ENCODE measurements at regions not wholly inside any gene's neighbourhood (a gene's known extent, or its start where the extent isn't known, plus 50 kb on each side); places are given as distances from the start of the nearest gene placed in this dataset.
"Not testable (repeated sequence)": the region's sequence is repeated elsewhere in the genome, so short reads cannot be mapped to it uniquely, and the experiment has no call there.

GRCh38 chr18:67131498-67131897, 385.0 kb downstream of the DSEL start:
- DNase-seq = no peak

DNA sequence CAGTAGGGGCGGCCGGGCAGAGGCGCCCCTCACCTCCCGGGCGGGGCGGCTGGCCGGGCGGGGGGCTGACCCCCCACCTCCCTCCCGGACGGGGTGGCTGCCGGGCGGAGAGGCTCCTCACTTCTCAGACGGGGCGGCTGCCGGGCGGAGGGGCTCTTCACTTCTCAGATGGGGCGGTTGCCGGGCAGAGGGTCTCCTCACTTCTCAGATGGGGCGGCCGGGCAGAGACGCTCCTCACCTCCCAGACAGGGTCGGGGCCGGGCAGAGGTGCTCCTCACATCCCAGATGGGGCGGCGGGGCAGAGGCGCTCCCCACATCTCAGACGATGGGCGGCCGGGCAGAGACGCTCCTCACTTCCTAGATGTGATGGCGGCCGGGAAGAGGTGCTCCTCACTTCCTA, 389.8 kb downstream of the DSEL start:
- not testable (repeated sequence) for DNase-seq

DNA sequence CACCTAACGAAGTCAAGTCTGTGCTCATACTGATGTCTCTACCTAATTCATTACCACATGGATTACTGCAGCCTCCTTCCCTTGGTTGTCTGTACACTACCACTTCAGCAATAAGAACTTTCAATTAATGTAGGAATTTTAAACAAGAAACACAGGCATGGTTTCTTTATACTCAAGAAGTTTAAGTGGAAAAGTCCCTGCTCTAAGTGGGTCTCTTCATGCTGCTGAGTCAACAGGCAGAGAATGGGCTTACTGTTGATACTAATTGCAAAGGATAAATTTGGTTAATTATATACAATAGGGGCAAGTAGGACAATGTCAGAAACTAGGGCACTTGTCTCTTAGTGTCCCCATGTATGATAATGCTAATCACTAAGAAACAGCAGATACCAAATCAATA, 392.6 kb downstream of the DSEL start:
- no peak for DNase-seq

DNA sequence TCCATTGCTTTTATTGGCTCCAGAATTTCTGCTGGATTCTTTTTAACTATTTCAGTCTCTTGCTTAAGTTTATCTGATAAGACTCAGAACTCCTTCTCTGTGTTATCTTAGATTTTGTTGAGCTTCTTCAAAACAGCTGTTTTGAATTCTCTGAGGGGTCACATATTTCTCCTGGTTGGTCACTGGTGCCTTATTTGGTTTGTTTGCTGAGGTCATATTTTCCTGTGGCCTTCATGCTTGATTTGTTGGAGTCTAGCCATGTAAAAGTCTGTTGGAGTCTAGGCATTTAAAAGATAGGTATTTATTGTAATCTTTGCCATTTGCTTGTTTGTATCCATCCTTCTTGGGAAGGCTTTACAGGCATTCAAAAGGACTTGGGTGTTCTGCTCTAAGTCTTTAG, 398.7 kb downstream of the DSEL start:
- DNase-seq = no peak

- DNase-seq = no peak
These were observed 407.0 kb downstream of the DSEL start for GRCh38 chr18:67109535-67109934.

GRCh38 chr18:67108894-67109293, 407.6 kb downstream of the DSEL start:
- DNase-seq = no peak

DNA sequence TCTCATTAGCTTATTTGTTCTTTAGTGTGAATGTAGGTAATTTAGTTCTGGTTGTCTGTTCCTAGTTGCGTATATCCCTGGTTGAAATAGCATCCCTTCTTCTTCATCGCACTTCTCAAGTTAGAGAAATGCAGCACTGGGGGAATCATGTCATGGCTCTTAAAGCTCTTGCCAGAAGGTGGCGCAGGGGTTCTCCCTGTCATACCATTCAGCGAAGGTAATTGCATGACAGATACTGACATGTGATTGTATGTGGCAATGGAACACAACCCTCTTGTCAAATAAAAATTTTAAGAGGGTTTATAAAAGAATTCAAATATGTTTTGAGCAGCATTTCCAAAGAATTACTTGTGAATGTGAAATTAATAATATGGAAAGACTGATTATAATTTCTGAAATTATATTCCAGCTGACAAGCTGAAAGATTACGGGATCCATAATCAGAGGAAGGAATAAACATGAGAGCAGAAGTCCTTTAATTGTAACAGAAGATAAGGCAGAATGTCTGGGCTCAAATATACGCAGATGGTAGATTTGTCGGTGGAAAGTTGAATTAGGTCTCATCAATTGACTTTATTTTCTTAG, 411.7 kb downstream of the DSEL start:
- peak; percentile 53 for DNase-seq

DNA sequence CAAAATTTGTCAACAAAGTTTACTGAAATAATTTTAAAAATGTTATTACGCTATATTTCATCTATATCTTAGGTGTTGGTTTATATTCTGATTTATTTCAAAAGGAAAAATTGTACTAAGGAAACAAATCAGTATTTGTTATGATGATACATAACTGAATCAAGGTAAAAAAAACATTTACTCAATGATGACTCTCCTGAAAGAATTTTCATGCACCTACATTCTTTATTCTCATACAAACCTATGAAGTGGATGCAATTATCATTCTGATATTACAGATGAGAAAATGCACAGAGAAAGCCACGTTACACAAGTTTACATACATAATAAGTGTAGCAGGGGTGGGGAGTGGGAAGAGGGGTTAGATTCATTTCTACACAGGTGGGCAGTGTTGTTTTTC, 422.4 kb downstream of the DSEL start:
- DNase-seq = no peak

DNA sequence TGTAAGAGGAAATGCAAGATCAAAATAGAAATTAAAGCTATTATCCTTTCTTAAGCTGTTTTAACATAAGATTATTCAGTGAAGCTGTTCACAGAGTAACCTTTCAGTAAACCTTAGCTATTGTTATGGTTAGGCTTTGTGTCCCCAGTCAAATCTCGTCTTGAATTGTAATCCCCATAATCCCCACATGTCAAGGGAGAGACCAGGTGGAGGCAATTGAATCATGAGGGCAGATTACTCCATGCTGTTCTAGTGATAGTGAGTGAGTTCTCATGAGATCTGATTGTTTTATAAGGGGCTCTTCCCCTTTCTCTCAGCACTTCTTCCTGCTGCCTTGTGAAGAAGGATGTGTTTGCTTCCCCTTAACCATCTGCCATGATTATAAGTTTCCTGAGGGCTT, 424.4 kb downstream of the DSEL start:
- DNase-seq = no peak

DNA sequence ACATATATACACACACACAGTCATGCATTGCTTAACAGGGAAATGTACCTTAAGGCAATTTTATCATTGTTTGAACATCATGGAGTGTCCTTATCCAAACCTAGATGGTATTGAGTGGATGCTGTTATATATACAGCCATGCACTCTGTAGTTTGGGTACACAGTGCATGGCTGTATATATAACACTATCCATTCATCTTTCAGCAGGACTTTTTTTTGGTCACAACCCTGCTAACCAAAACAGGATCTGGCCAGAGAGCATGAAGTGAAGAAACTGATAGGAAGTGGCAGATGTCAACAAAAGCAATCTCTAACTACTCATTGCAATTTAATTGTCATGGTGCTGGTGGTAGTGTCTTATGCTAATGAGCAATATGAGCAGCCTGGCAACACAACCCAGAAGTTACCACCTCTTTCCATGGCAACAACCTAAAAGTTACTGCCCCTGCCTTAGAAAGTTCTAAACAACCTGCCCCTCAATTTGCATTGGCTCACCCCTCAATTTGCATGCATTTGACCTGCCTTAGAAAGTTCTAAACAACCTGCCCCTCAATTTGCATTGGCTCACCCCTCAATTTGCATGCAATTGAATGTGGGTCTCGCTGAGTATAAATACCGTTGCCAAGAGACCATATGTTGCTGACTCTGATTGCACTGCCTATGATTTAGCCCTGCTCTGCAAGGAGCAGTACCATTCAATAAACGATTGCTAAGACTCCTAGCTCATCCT, 434.9 kb downstream of the DSEL start:
- peak; percentile 65 for DNase-seq

DNA sequence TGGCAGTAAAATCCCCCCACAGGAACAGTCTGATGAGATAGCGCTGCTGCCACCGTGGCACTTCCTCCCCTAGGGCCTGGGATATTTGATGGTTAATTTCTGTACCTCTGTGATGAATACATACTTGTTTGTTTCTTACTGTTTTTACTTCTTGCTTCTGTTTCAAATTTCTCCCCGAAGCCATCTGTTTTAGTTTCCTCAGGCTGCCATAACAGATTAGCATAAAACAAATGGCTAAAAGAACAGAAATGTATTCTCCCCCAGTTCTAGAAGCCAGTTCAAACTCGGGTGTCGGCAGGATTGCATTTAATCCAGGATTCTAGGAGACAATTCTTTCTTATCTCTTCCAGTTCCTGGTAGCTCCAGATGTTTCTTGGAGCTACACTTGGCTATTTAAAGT, 435.9 kb downstream of the DSEL start:
- no peak for DNase-seq

GRCh38 chr18:67074309-67074708, 442.2 kb downstream of the DSEL start:
- DNase-seq = no peak

GRCh38 chr18:67072791-67073190, 443.7 kb downstream of the DSEL start:
- DNase-seq = no peak

- no peak for DNase-seq
These were observed 447.9 kb downstream of the DSEL start for GRCh38 chr18:67068608-67069007.

DNA sequence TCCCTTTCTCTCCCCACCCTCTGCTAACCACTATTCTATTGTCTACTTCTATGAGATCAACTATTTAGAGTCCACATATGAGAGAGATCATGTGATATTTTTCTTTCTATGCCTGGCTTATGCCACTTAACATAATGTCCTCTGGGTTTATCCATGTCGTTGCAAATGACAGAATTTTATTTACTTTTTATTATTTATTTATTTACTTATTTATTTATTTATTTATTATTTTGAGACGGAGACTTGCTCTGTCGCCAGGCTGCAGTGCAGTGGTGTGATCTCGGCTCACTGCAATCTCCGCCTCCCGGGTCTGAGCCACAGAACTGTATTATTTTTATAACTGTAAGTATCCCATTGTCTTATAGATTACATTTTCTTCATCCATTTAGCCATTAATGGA, 443.4 kb upstream of the CDH19 start:
- DNase-seq = no peak

GRCh38 chr18:67043276-67043675, 439.4 kb upstream of the CDH19 start:
- DNase-seq = no peak

GRCh38 chr18:67041334-67041733, 437.4 kb upstream of the CDH19 start:
- DNase-seq = no peak

GRCh38 chr18:67035026-67035425, 431.1 kb upstream of the CDH19 start:
- no peak for DNase-seq

- no peak for DNase-seq
These were observed 419.2 kb upstream of the CDH19 start for GRCh38 chr18:67023059-67023458.

GRCh38 chr18:67010919-67011318, 407.0 kb upstream of the CDH19 start:
- no peak for DNase-seq

DNA sequence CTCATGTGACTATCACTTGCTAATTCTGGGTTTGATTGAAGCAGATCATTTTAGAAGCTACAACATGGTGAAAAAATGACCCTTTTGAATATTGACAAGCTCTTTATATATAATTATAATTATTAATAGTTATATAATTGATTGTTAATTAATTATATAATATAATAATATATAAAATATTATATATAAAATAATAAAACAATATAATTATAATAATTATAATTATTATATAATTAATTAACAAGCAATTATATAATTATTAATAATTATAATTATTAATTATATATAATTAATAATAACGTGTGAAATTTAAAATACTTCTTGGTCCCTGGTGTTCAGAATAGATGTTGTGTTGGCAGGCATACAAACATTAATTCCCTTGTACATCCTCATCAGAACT, 404.1 kb upstream of the CDH19 start:
- DNase-seq = no peak

GRCh38 chr18:67007085-67007484, 403.2 kb upstream of the CDH19 start:
- no peak for DNase-seq

DNA sequence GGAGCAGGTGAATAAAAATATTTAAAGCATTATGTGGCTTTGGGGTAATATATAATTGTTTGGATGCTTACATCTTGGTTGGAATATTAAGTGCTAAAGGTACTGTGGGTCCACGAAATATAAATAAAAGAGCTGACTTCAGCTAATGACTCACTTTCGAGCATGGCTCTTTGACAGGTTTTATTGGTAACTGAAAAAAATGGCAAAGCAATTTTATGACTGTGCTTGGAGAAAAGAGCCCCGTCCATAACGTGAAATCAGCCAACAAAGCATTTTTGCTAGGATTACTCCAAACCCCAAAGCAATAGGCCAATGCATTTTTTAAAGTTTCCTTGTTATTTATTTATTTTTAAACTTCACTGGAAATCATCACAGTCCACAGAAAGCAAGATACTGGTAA, 397.2 kb upstream of the CDH19 start:
- no peak for DNase-seq

- DNase-seq = no peak
These were observed 395.1 kb upstream of the CDH19 start for GRCh38 chr18:66999003-66999402.

DNA sequence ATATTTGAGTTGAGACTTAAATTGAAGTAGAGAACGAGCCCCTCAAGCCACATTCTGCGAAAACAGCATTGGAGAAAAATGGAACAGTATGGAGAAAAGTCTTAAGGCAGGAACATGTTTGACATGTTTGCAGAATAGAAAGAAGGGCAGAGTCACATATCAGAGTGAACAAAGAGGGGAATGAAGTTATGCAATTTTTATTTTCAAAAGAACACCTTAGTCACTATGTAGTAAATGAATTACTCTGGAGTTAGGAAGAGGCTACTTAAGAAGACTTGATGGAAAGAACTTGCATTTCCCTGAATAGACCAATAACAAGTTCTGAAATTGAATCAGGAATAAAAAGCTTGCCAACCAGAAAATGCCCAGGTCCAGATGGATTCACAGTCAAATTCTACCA, 391.4 kb upstream of the CDH19 start:
- DNase-seq = no peak
